Lung (tissue), 11 donors: ENCODE measurements at regions not wholly inside any gene's neighbourhood (a gene's known extent, or its start where the extent isn't known, plus 50 kb on each side); places are given as distances from the start of the nearest gene placed in this dataset.

Experiments
- ATAC-seq: fragments of 200-7000 bp; cut with Tn5 transposase; one replicate; pipeline ENCODE4 v1.9.1; 2020; ENCODE audit warnings: moderate number of reproducible peaks; ENCODE audit not compliant: insufficient read depth, low FRiP score
- DNase-seq, 3 donors: peaks; one replicate each; pipeline ENCODE4 v3.0.0-alpha.2; 2013 to 2017
- H3K27ac ChIP-seq, 2 donors: one replicate each; pipeline ENCODE4 v1.5.1; 2013; ENCODE audit warnings: mild to moderate bottlenecking in 2 of 2, moderate library complexity in 2 of 2, control low read depth in 1 of 2, inconsistent platforms in 1 of 2, low read depth in 1 of 2, low read length in 1 of 2
- H3K27me3 ChIP-seq, 3 donors: one replicate each; pipeline ENCODE4 v1.5.1; 2013; ENCODE audit warnings: low read length in 2 of 3; ENCODE audit not compliant: control insufficient read depth in 3 of 3, insufficient read depth in 3 of 3
- H3K36me3 ChIP-seq, 4 donors: one replicate each; pipeline ENCODE4 v1.5.1; 2013; ENCODE audit warnings: low read length in 4 of 4, mild to moderate bottlenecking in 1 of 4, moderate library complexity in 1 of 4; ENCODE audit not compliant: control insufficient read depth in 4 of 4, insufficient read depth in 4 of 4
- H3K4me1 ChIP-seq, 5 donors: one replicate each; pipeline ENCODE4 v1.5.1; 2013; ENCODE audit warnings: low read length in 5 of 5, mild to moderate bottlenecking in 2 of 5, moderate library complexity in 1 of 5; ENCODE audit not compliant: control insufficient read depth in 5 of 5, insufficient read depth in 5 of 5
- H3K4me3 ChIP-seq: one replicate; pipeline ENCODE4 v1.5.1; 2013; ENCODE audit warnings: mild to moderate bottlenecking, control low read depth, moderate library complexity
- H3K9ac ChIP-seq, 2 donors: one replicate each; pipeline ENCODE4 v1.5.1; 2013; ENCODE audit warnings: low read length in 2 of 2, control low read depth in 1 of 2; ENCODE audit not compliant: insufficient read depth in 1 of 2
- H3K9me3 ChIP-seq, 4 donors: one replicate each; pipeline ENCODE4 v1.5.1; 2013; ENCODE audit warnings: low read length in 3 of 4, mild to moderate bottlenecking in 1 of 4, moderate library complexity in 1 of 4; ENCODE audit not compliant: control insufficient read depth in 4 of 4, insufficient read depth in 3 of 4
- CTCF ChIP-seq: IDR thresholded peaks from 2 replicates; pipeline ENCODE4 v1.5.1; 2012; ENCODE audit warnings: mild to moderate bottlenecking; ENCODE audit errors: control extremely low read depth, extremely low read depth
- WGBS, 2 donors: extraction: QIAGEN DNeasy Blood & Tissue Kit; methylation state at CpG; one replicate each; pipeline ENCODE4 v1.1.7; 2013; 5-methylcytosine and 5-hydroxymethylcytosine counted together
- donor health status: control.
- donor health status: control.
- donor health status: Bipolar disorder and iron deficiency.
- donor health status: healthy.
- donor health status: DM: yes; HTN: yes; CAD: no.

DNA sequence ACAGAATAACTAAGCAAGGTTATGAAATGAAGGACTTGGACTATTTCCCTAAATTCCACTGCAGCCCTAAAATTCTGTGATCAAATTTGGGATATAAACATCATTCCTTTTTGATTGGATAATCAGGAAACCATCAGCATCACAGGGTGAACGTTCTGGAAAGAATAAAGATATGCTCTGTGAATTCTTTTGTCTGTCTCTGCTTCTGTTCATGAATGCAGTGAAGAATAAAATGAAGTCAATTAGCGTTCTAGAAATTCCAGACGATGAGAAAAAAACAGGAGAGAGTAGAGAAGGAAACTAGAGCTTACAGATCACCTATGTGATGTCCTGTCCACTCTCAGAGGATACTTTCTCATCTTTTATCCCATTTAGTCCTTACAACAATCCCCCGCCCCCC is 295.1 kb upstream of the SOX9 start:
- Histone ChIP-seq H3K27ac (no peak overlapping the region), H3K9ac (no peak overlapping the region), H3K36me3 (no peaks in the 10 kb centered on the region), H3K27me3 (peaks cover 0 to 4% (median 3%) of the 10 kb centered on the region in 3 donors), H3K9me3 (no peaks in the 10 kb centered on the region), H3K4me3 (no peak overlapping the region), H3K4me1 (peaks cover 0 to 9% (median 0%) of the 10 kb centered on the region in 5 donors)
- TF ChIP-seq CTCF: no peak
- WGBS, 2 donors: 63 to 80% methylated on average over 4 of the region's 4 CpGs
- DNase-seq (no peak), ATAC-seq (no peak)

- WGBS, 2 donors: 12 to 23% methylated on average over 5 of the region's 5 CpGs
- Histone ChIP-seq H3K27me3 (peaks cover 3 to 4% (median 3%) of the 10 kb centered on the region in 3 donors), H3K9ac (no peak overlapping the region), H3K9me3 (no peaks in the 10 kb centered on the region), H3K4me3 (no peak overlapping the region), H3K27ac (no peak overlapping the region), H3K4me1 (peaks cover 0 to 9% (median 0%) of the 10 kb centered on the region in 5 donors), H3K36me3 (no peaks in the 10 kb centered on the region)
- DNase-seq (peak; percentile 14 to 60 (median 56)), ATAC-seq (no peak)
- no peak for TF ChIP-seq CTCF
Observed at GRCh38 chr17:71828182-71828596, 292.6 kb upstream of the SOX9 start.

DNA sequence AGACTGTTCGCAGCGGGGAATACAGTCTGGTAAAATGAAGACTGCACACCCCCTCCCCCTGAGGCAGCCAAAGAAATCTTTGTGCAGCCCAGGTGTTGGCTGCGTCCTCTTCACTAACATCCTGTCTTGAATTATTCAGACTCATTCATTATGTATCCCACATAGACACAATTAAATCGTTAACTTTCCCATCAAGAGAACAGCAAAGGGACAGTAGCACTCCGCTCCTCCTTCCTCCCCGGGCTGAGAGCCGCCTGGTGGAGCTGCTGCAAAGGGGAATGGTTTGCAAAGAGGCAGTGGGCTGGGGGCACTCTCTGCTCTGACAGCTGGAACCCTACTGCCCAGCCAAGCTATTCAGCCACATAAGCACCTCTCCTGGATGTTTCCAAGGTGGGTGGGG is 290.0 kb upstream of the SOX9 start:
- DNase-seq (peak; percentile 31 to 48 (median 42)), ATAC-seq (no peak)
- no peaks in the 10 kb centered on the region for H3K36me3 ChIP-seq
- H3K9ac ChIP-seq: no peak overlapping the region
- TF ChIP-seq CTCF: no peak
- H3K4me1 ChIP-seq: peaks cover 0 to 3% (median 0%) of the 10 kb centered on the region in 5 donors
- WGBS, 2 donors: 52 to 56% methylated on average over 7 of the region's 7 CpGs
- H3K9me3 ChIP-seq: no peaks in the 10 kb centered on the region
- H3K27ac ChIP-seq: no peak overlapping the region
- peaks cover 3 to 4% (median 3%) of the 10 kb centered on the region in 3 donors for H3K27me3 ChIP-seq
- H3K4me3 ChIP-seq: no peak overlapping the region

DNA sequence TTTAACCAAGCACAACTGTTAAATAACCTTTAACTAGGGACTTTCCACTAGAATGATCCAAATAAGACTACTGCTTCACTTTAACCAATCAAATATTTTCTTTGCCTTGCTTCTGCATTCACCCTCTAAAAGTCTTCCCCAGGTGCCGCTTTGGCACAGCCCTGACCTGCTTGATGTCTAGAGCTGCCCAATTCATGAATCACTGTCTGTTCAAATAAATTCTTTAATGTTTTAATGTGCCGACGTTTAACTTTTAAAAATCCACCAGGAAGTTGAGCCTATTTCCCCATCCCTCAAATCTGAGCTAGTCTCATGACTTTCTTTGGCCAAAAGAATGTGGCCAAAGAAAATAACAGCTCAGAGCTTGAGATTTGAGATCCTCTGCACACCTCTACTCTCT is 277.8 kb upstream of the SOX9 start:
- no peak overlapping the region for H3K27ac ChIP-seq
- H3K9me3 ChIP-seq: peaks cover 0 to 2% (median 0%) of the 10 kb centered on the region in 4 donors
- TF ChIP-seq CTCF: no peak
- ATAC-seq: no peak
- no peak overlapping the region for H3K9ac ChIP-seq
- no peaks in the 10 kb centered on the region for H3K27me3 ChIP-seq
- no peak for DNase-seq
- H3K4me3 ChIP-seq: no peak overlapping the region
- H3K4me1 ChIP-seq: no peaks in the 10 kb centered on the region
- 94 to 95% methylated on average over 3 of the region's 3 CpGs for WGBS, 2 donors
- H3K36me3 ChIP-seq: no peaks in the 10 kb centered on the region
